OCI-M2 (cell line): ENCODE measurements at regions not wholly inside any gene's neighbourhood (a gene's known extent, or its start where the extent isn't known, plus 50 kb on each side); places are given as distances from the start of the nearest gene placed in this dataset.
"Not testable (repeated sequence)": the region's sequence is repeated elsewhere in the genome, so short reads cannot be mapped to it uniquely, and the experiment has no call there.

ENCODE experiments used
- DNase-seq: peaks from one replicate; lab custom pipeline; 2025; ENCODE audit not compliant: unreplicated experiment; lab: John Stamatoyannopoulos, UW

DNA sequence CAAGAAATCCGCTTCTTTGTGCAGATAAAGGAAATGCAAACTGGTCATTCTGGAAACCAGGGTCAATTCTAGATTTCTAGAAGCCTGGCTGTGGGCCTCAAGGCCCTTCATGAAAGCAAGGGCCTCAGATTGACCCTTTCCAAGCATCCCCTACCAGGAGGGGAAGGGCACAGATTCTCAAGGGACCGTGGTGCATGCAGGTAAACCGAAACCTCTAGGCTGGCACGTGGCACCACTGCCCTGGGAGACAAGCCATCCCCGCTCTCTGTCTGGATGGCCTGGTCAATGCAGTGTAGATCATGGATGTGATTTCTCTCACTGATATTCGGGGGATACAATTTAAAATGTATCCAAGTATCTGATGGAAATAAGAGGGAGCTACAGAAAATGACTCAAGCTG is 69.4 kb downstream of the TOMM20 start:
- DNase-seq = no peak

DNA sequence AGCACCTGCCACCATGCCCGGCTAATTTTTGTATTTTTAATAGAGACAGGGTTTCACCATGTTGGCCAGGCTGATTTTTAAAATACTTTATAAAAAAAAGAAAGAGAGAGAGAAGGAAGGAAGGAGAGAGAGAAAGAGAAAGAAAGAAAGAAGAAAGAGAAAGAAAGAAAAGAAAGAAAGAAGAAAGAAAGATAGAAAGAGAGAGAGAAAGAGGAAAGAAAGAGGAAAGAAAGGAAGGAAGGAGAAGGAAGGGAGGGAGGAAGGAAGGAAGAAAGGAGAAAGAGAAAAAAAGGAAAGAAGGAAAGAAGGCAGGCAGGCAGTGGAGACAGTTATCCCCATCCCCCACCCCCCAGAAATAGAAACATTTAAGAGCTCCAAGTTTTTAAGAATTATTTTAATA is 69.9 kb downstream of the TOMM20 start:
- no peak for DNase-seq

DNA sequence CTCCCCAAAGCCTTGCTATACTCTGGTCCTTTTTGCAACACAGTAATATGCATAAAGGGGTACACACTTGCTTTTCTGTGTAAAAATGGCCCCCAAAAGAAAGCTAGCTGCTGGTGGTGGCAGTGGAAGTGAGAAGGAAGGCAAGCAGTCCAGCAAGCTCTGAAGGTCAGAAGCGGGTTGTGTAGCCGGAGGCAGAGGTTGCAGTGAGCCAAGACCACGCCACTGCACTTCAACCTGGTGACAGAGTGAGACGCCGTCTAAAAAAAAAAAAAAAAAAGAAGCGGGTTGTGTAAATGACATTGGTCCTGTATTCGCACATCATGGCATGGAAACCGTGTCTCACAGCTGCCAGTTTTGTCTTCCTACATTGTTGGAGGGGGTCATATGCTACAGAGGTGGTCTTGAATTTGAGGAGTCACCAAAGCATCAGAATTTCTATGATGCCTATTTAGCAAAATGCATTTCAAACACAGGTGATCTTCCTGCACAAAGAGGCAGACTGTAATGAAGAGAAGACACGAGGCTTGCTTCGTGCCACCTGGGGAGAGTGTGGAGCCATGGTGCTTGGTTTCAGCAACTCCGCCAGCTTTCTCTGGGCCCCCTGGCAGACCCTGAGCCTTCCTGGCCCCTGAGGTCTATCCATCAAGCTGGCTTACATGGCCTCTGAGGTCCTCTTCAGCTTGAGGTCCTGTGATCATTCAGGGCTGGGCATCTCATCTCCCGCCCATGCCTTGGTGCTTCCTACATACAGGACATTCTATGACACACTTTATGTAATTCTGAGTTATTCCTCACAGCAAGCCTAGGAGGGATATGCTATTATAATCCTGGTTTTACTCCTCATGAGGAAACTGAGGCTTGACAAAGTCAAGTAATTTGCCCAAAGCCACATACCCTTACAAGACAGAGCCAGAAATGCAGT is 71.0 kb downstream of the TOMM20 start:
- no peak for DNase-seq

DNA sequence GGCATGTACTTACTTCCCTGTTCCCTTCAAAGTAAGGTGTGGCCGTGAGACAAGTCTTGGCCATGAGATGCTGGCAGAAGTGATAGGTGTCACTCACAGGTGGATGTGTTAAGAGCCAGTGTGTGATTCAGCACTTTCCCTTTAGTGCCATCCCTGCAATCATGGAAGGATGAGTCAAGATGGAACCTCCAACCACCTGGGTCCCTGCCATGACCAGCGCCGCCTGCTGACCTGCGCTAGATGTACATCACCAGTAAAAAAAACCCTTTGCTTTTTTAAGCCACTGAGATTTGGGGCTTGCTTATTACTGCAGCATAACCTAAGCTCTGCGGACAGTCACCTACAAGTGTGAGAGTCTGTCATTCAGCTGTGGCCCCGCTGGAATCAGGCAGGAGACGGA is 71.7 kb downstream of the TOMM20 start:
- DNase-seq = no peak

DNA sequence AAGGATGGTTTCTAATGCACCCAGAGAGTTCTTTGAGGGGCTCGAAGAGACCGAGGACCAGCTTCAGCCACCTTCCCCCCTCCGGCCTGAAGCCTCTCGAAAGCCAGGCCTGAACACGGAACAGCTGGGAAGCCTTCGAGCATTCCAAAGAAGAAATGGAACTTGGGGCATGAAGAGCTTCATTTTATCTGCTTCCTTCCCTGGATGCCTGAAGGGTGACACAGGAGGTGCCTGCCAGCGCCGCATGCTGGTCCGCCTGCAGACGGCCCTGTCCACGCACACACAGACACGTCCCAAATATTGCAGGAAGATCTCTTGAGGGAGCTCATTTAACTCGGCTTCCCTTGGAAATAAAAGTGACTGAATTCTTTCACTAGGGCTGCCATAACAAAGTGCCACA is 73.7 kb downstream of the TOMM20 start:
- no peak for DNase-seq

DNA sequence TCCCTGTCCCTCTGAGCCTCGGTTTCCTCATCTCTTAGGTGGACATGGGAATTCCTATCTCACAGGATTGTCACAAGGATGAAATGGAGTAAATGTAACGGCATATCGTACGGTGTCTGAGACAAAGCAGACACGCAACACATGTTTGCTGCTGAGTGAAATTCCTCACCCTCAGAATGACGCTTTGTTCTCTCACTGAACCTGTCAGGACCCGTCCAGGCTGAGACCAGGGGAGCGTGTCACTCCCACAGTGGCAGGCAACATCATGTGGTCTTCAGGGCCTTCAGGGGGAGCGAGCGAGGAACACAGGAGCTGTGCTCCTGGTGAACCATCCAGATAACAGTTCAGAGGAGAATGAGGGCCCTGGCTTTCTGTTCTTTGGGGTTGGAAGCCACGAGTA is 74.2 kb downstream of the TOMM20 start:
- no peak for DNase-seq

DNA sequence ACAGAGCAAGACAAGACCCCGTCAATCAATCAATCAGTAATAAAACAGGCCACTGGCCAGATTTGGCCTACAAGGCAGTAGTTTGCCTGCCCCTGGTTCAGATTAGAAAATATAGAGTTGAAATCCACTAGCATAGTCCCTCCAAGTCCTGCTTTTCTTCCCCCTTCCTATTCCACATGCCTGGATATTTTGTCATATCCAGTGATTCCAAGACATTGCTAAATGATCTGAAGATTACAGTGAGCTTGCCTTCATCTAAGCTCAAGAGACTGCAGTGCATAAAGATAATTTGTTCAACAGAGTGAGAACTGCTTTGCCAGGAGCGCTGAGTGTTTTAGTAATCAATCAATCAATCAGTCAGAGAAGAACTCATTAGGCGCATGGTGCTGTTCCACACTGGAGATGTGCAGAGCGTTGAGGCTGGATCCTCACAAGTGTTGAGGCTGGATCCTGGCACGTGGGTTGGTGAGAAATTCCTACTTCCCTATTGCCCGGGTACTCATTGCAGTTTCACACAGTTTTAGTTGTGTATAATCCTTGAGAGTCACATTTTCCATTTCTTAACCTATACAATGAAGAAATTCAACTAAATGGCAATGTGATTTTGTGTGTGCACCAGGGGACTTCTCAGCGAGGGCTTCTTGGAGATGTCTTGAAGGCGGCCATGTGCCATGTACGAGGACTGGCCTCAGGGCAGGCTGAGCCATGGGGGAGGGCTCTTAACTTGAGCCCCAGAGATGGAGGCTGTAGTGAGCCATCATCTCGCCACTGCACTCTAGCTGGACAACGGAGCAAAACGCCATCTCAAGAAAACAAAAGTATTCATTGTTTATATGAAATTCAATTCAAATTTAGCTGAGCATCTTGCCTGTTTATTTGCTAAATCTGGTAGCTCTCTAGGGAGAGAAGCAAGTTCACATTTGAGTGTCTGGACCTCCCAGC is 76.3 kb downstream of the TOMM20 start:
- no peak for DNase-seq

DNA sequence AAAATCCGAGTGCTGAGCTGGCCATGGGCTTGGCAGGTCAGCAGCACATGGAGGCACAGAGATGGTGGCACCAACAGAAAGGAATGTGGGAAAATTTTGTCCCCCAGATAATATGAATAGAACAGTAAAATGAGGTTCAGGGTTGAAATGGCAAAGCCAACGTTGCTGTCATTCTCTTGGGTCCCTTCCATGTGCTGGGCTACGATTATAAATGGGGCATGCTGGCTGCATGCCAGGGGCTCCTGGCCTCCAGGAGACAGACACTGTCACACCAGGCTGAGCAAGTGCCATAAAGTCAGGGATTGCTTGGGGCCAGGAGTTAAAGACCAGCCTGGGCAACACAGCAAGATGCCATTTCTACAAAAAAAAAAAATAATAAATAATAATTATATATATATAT is 77.1 kb downstream of the TOMM20 start:
- DNase-seq = no peak

DNA sequence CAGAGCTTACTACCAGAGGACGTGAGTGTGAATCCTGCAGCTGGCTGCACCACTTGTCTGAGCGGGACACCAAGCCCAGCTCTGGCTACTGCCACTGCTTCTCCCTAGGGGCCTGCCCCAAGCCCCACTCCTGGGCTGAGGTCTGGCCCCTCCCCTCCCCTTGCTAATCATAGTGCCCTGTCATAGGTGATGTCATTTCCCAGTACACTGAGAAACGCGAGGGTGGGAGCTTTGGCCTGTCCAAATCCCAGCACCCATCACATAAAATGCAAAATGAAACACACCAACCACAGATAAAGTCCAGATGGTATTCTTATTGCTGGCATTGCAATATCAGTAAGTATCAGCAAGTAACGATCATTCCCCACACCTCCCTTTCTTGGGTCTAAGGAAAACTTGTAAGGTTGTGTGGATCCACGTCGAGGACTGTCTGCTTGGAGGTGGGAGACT is 77.7 kb downstream of the TOMM20 start:
- no peak for DNase-seq

DNA sequence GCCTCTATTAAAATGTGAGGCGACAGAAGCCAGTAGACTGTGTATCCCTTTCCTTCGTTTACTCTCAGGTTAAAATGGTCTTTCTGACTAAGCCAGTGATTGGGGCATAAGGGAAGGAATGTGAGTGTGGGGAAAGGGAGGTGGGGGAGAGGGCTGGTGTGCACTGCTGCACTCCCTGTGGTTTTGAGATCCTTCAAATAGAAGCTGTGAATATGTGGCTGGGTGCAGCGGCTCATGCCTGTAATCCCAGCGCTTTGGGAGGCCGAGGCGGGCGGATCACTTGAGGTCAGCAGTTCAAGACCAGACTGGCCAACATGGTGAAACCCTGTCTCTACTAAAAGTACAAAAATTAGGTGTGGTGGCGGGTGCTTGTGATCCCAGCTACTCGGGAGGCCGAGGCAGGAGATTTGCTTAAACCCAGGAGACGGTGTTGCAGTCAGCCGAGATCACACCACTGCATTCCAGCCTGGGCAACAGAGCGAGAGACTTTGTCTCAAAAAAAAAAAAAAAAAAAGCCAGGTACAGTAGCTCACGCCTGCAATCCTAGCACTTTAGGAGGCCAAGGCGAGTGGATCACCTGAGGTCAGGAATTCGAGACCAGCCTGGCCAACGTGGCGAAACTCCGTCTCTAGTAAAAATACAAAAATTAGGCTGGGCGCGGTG is 78.8 kb downstream of the TOMM20 start:
- DNase-seq = not testable (repeated sequence)

DNA sequence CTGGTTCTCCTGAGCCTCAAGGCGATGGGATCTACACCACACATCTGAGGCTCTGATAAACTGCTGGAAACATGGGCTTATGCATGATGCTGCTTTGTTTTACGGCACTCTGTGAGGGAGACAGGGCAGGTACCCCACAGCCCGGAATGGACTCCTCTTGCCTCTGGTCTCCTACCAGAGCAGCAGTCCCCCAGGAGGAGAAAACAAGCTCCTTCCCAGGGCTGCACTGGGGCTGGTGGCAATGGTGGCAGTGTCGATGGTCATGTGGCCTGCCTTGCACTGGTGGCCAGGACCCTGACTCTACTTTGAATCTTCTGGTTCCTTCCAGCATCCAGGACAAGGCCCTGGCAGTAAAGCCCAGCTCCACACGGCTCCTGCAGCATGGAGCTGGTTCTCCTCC is 79.4 kb downstream of the TOMM20 start:
- no peak for DNase-seq

DNA sequence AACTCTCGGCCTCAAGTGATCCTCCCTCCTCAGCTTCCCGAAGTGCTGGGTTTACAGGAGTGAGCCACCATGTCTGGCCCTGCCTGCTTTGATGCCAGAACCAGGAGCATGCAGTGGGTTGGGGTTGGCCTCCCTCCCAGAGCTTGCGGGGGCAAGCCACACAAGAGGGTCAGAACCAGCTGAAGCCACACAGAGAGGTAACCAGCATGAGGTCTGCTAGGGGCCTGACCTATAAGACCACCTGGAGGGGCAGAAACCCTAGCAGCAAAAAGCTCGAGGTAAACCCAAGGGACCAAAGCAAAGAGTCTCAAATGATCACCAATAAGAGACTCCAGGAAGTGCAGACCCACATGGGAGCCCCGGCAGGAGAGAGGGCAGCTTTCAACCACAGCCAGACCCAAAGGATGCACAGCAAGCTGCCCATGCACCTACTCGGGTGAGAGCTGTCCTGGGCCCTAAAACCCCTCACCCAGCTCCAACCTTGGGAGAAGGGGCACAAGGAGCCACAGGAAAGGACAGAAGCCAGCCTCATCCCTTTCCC is 81.2 kb downstream of the TOMM20 start:
- DNase-seq = no peak

DNA sequence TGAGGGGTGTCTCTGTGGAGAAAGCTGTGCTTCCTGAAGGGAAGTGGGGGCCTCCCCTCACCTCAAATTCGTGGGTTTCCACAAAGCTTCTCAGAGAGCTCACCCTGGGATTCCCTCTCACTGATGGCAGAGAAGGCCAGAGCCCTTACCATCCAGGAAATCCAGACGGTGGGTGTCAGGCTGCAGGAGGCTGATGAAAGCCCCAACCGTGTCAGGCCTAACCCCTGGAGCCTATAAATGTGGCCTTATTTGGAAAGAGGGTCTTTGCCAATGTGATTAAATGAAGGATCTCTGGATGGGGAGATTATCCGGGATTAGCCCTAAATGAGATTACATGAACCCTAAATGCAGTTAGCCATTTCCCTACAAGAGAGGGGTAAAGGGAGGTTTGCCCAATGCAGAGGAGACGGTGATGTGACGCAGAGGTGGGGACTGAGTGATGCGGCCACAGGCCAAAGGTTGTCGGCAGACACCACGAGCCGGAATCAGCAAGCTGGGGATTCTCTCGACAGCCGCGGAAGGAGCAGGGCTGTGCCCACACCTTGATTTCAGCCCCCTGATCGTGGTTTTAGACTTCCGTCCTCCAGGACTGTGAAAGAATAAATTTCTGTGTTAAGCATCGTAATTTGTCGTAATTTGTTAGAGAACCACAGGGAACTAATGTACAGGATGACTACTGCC is 82.6 kb downstream of the TOMM20 start:
- DNase-seq = no peak

DNA sequence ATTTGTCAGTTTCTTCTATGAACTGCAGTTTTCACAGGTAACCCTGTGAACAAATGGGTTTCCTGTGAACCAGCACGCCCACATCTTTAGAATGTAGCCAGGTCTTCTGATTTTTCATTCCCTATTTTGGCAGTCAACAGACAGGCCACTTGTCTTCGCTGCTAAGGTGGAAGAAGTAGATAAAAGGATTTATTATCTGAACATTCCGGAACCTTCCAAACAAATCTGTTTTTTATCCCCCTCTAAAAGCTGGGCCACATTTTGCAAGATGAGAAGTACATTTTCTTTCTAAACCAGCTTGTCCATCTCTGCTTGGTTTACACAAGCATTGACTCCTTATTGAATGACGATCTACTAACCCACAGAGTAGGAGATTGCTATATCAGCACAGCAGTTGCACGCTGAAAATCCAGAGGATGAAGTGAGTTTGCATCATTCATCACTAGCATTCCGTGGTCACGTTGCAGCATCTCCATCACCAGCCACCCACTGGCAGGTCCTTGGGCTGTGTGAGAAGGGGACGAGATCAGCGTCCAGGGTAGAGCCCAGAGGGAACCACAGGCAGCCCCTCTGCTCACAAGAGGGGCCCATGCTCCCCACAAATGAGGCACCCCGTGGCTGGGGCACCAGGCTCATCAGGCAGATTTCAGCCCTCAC is 83.5 kb downstream of the TOMM20 start:
- DNase-seq = no peak

DNA sequence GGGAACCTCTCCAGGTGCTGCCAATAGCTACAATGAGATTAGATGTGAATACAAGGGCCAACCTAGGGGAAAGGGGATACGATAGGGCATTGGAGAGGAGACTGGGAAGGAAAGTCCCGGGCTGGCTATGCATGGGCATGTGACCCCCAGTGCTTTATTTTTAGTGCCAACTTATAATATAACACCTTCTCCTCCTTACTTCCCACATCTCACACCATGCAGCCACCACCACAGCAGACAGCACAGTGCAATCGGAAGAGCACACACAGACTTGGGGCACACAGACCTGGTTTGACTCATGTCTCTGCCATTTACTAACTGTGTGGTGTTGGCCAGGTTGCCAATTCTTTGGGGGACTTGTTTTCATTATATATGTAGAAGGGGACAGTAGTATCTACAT is 85.4 kb downstream of the TOMM20 start:
- no peak for DNase-seq

DNA sequence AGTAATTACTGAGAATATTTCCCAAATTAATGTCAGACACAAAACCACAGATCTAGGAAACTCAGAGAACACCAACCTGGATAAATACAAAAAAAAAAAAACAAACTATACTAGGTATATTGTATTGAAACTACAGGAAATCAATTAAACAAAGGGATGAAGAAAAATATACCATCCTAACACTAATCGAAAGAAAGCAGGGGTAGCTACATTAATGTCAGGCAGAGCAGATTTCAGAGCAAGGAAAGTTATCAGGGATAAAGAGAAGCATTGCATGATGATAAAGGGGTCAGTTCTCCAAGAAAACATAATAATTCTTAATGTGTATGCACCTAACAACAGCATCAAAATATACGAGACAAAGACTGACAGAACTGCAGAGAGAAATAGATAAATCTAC is 89.9 kb downstream of the TOMM20 start:
- no peak for DNase-seq

DNA sequence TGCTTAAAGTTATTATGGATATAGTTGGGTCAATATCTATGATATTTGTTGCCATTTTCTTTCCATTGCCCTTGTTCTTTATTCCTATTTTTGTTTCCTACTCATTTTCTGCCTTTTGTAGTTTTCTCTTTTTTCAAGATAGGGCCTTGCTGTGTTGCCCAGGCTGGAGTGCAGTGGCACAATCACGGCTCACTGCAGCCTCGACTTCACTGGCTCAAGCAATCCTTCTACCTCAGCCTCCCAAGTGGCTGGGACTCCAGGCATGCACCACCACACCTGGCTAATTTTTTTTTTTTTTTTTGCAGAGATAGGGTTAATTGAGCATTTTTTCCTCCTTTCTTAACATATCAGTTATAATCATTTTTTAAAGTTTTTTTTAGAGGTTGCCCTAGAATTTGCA is 92.7 kb downstream of the TOMM20 start:
- DNase-seq = no peak

DNA sequence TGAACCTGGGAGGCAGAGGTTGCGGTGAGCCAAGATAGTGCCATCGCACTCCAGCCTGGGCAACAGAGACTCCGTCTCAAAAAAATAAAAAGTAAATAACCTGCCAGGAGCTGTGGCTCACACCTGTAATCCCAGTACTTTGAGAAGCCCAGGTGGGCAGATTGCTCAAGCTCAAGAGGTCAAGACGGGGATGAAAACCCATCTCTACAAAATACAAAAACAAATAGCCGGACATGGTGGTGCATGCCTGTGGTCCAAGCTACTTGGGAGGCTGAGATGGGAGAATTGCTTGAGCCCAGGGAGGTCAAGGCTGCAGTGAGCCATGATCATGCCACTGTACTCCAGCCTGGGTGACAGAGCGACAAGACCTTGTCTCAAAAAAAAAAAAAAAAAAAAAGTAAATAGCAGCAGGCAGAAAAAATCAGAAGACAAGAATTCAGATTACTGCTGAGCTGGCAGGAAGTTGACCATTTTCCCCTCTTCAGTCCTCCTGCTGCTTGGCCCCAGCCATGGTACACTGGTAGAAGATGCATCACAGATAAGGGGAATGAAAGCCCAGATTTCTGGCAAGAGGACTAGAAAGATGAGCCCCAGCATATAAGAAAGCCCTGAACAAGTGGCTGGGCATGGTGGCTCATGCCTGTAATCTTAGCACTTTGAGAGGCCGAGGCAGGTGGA is 97.6 kb downstream of the TOMM20 start:
- DNase-seq = no peak

DNA sequence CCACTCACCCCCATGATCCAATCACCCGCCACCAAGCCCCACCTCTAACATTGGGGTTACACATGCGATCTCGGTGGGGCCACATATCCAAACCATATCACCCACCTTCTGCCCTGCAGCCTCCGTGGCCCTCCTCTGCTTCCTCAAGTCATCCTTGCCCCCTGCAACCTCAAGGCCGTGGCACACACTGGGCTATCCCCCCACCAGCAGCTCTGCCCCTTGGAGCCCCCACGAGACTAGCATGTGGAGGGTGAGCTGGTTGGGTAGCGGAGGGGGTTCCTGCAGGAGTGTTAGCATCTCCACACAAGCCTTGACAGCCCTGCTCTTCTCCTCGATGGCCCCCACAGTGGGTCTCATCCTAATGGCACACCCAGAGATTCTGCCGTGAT is 100.8 kb downstream of the TOMM20 start:
- no peak for DNase-seq
